Upper lobe of left lung (tissue), 4 donors: ENCODE measurements at regions not wholly inside any gene's neighbourhood (a gene's known extent, or its start where the extent isn't known, plus 50 kb on each side); places are given as distances from the start of the nearest gene placed in this dataset.

ENCODE experiments used
- POLR2AphosphoS5 ChIP-seq, 2 donors: sonication (generic); formaldehyde crosslinking; IDR thresholded peaks; one replicate each; pipeline ENCODE4 v1.5.1; 2017; ENCODE audit warnings: antibody characterized with exemption in 2 of 2
- TF ChIP-seq, protein P1 (sequence below), 6 experiments: fragments of 450-650 bp in 4 of 6; fragments of 200-600 bp in 2 of 6; sonication (generic) in 2 of 6; IDR thresholded peaks; one replicate each; pipeline ENCODE4 v1.5.1; 2016 to 2019; ENCODE audit warnings: antibody characterized with exemption in 6 of 6

- TF ChIP-seq, protein P1, sequence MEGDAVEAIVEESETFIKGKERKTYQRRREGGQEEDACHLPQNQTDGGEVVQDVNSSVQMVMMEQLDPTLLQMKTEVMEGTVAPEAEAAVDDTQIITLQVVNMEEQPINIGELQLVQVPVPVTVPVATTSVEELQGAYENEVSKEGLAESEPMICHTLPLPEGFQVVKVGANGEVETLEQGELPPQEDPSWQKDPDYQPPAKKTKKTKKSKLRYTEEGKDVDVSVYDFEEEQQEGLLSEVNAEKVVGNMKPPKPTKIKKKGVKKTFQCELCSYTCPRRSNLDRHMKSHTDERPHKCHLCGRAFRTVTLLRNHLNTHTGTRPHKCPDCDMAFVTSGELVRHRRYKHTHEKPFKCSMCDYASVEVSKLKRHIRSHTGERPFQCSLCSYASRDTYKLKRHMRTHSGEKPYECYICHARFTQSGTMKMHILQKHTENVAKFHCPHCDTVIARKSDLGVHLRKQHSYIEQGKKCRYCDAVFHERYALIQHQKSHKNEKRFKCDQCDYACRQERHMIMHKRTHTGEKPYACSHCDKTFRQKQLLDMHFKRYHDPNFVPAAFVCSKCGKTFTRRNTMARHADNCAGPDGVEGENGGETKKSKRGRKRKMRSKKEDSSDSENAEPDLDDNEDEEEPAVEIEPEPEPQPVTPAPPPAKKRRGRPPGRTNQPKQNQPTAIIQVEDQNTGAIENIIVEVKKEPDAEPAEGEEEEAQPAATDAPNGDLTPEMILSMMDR (IDR thresholded peaks at IDR 0.05): no peak
- TF ChIP-seq POLR2AphosphoS5 (IDR thresholded peaks at IDR 0.05): no peak
Measured at GRCh38 chr4:38368613-38369012, 295.4 kb upstream of the KLF3 start.
